Peyer's patch (tissue), 4 donors: ENCODE measurements at regions not wholly inside any gene's neighbourhood (a gene's known extent, or its start where the extent isn't known, plus 50 kb on each side); places are given as distances from the start of the nearest gene placed in this dataset.

Experiments
- DNase-seq, 3 donors: peaks; one replicate each; pipeline ENCODE4 v3.0.0-alpha.2; 2017 to 2019
- H3K27ac ChIP-seq, 4 donors: fragments of 200-600 bp; sonication (generic); one replicate each; pipeline ENCODE4 v1.5.1; 2016 to 2019
- H3K27me3 ChIP-seq, 2 donors: fragments of 200-600 bp; sonication (generic); one replicate each; pipeline ENCODE4 v1.5.1; 2019
- H3K36me3 ChIP-seq, 3 donors: fragments of 200-600 bp; sonication (generic); one replicate each; pipeline ENCODE4 v1.5.1; 2016 to 2019
- H3K4me1 ChIP-seq, 4 donors: fragments of 200-600 bp; sonication (generic); one replicate each; pipeline ENCODE4 v1.5.1; 2016 to 2019
- H3K4me3 ChIP-seq, 4 donors: fragments of 200-600 bp; sonication (generic); 1 replicate in 3 of 4; 2 replicates in 1 of 4; pipeline ENCODE4 v1.5.1; 2016 to 2019; ENCODE audit warnings: mild to moderate bottlenecking in 1 of 4
- H3K9me3 ChIP-seq, 4 donors: fragments of 200-600 bp; sonication (generic); one replicate each; pipeline ENCODE4 v1.5.1; 2016 to 2019; ENCODE audit warnings: mild to moderate bottlenecking in 1 of 4
- CTCF ChIP-seq, 6 experiments: fragments of 450-650 bp in 4 of 6; fragments of 200-600 bp in 2 of 6; sonication (generic) in 1 of 6; IDR thresholded peaks; one replicate each; pipeline ENCODE4 v1.5.1; 2017 to 2019; ENCODE audit warnings: antibody characterized with exemption in 6 of 6, mild to moderate bottlenecking in 3 of 6, moderate library complexity in 1 of 6
- POLR2A ChIP-seq, 2 donors: fragments of 450-650 bp; IDR thresholded peaks; one replicate each; pipeline ENCODE4 v1.5.1; 2017; ENCODE audit warnings: antibody characterized with exemption in 2 of 2, mild to moderate bottlenecking in 2 of 2, moderate library complexity in 2 of 2

DNA sequence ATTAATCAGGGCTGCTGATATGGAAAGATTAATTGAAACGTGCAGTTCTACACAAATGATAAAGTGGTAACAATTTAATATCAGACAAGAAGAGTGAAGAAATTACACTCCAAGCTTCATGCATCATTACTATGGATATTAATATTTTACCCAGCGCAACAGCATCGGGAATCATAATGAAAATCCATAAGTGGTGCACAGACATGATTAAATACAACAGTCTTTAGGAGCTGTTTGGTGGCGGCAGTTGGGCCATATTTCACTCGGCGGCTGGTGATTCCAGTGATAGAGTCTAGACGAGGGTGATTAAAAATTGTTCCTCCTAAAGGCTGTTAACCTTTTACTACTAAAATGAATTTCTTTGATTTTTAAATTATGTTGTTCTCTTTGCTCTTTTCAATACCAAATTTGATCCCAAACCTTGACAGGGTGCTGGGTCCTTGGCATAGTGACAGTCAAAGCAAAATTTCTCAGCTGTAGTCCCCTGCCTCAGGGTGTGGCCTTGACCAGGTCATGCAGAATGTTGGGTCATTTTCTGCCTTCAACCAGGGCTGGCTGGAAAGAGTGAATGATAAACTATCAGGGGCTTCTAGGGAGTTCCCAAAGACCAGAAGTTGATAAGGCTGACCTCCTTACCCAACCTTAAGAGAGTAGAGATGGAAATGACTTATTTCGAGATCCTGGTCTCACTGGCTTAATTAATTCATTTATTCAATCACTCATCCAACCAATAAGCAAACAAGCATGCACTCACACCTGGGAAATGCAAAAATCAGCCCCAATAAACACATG is 392.0 kb downstream of the IL20RB start:
- Histone ChIP-seq H3K4me1 (no peaks in the 10 kb centered on the region), H3K4me3 (no peak overlapping the region), H3K9me3 (no peaks in the 10 kb centered on the region), H3K27ac (no peak overlapping the region), H3K36me3 (no peaks in the 10 kb centered on the region), H3K27me3 (no peaks in the 10 kb centered on the region)
- DNase-seq: no peak
- TF ChIP-seq POLR2A (IDR thresholded peaks at IDR 0.05) (no peak), CTCF (IDR thresholded peaks at IDR 0.05) (no peak)

DNA sequence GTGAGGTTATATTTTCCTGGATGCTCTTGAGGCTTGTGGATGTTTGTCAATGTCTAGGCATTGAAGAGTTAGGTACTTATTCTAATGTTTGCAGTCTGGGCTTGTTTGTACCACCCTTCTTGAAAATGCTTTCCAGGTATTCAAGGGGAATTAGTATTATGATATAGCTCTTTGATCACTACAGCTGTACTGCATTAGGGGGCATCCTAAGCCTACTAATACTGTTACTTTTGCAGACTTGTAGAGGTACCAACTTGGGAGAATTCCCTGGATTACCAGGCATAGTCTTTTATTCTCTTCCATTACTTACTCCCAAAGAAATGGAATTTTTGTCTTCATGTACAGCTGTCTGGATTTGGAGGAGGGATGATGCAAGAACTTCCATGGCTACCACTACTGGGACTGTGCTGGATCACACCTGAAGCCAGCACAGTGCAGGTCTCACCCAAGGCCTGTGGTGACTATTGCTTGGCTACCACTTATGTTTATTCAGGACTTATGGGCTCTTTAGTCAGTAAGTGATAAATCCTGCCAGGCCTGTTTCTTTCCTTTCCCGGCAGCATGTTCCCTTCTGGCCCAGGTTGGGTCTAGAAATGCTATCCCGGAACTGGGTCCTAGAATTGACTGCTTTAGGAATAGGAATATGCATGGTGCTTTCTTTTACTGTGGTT is 402.9 kb downstream of the IL20RB start:
- no peaks in the 10 kb centered on the region for H3K4me1 ChIP-seq
- H3K4me3 ChIP-seq: no peak overlapping the region
- peaks cover 0 to 6% (median 0%) of the 10 kb centered on the region in 4 donors for H3K9me3 ChIP-seq
- H3K36me3 ChIP-seq: no peaks in the 10 kb centered on the region
- no peak overlapping the region for H3K27ac ChIP-seq
- no peaks in the 10 kb centered on the region for H3K27me3 ChIP-seq
- no peak for DNase-seq
- no peak for TF ChIP-seq POLR2A (IDR thresholded peaks at IDR 0.05)
- TF ChIP-seq CTCF (IDR thresholded peaks at IDR 0.05): no peak

DNA sequence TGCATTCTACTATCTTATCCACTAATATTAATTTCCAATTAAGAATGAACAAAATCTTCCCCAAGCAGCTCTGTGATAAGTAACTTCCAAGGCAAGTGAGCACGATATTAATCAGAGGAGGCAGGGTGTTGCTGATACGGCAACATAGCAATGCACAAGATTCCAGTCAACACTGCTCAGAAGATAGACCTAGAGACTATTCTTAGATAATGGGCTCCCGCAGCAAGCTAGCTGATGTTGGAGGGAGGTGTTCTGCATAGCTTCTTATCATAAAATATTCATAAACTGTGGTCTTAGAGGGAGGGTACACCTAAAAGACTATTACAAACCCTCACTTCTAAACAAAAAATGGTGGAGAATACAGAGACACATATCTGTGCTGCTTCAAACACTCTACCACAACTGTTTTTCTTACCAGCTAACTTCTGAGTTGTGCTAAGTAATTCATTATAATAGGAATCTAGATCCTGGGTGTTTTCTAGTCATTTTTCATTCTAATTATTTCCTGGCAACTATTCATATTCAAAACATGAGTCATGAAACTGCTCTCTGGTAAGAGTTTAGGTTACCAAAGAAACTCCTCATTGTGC is 382.0 kb upstream of the SOX14 start:
- H3K4me1 ChIP-seq: no peaks in the 10 kb centered on the region
- no peaks in the 10 kb centered on the region for H3K9me3 ChIP-seq
- H3K36me3 ChIP-seq: no peaks in the 10 kb centered on the region
- H3K4me3 ChIP-seq: no peak overlapping the region
- DNase-seq: no peak
- no peaks in the 10 kb centered on the region for H3K27me3 ChIP-seq
- no peak overlapping the region for H3K27ac ChIP-seq
- no peak for TF ChIP-seq POLR2A (IDR thresholded peaks at IDR 0.05)
- no peak for TF ChIP-seq CTCF (IDR thresholded peaks at IDR 0.05)

- Histone ChIP-seq H3K4me3 (no peak overlapping the region), H3K4me1 (no peaks in the 10 kb centered on the region), H3K36me3 (no peaks in the 10 kb centered on the region), H3K9me3 (no peaks in the 10 kb centered on the region), H3K27me3 (no peaks in the 10 kb centered on the region), H3K27ac (no peak overlapping the region)
- TF ChIP-seq CTCF (IDR thresholded peaks at IDR 0.05) (no peak), POLR2A (IDR thresholded peaks at IDR 0.05) (no peak)
- no peak for DNase-seq
Measured at GRCh38 chr3:137385922-137386321, 378.2 kb upstream of the SOX14 start.

DNA sequence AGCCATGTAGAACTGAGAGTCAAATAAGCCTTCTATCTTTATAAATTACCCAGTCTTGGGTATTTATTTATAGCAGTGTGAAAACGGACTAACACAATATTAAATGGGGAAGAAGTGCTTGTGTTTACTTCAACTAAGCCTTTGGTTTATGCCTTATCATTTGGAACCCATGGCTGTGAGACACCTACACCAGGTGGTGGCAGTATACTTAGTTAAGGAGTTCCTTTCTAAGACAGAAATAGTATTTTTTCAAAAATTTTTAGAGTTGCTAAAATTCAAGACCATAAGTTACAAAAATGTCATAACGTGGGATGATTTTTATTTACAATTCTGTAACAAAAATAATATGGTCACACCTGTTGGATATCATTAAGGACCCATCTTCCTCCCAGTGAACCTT is 354.5 kb upstream of the SOX14 start:
- no peaks in the 10 kb centered on the region for H3K36me3 ChIP-seq
- H3K9me3 ChIP-seq: no peaks in the 10 kb centered on the region
- H3K4me1 ChIP-seq: no peaks in the 10 kb centered on the region
- no peak for DNase-seq
- H3K27me3 ChIP-seq: no peaks in the 10 kb centered on the region
- no peak overlapping the region for H3K4me3 ChIP-seq
- H3K27ac ChIP-seq: no peak overlapping the region
- TF ChIP-seq CTCF (IDR thresholded peaks at IDR 0.05): no peak
- no peak for TF ChIP-seq POLR2A (IDR thresholded peaks at IDR 0.05)
